H9 (cell line): ENCODE measurements at regions not wholly inside any gene's neighbourhood (a gene's known extent, or its start where the extent isn't known, plus 50 kb on each side); places are given as distances from the start of the nearest gene placed in this dataset.

ENCODE experiments used
- DNase-seq: peaks from one replicate; pipeline ENCODE4 v3.0.0-alpha.2; 2017
- H2AFZ ChIP-seq: one replicate; pipeline ENCODE4 v1.6.1; 2013; ENCODE audit warnings: mild to moderate bottlenecking, low read length, control low read depth, moderate library complexity
- H2AK5ac ChIP-seq: 2 replicates; pipeline ENCODE4 v1.6.1; 2013; ENCODE audit warnings: low read length, control low read depth, mixed read lengths; ENCODE audit not compliant: insufficient read length
- H2BK120ac ChIP-seq: one replicate; pipeline ENCODE4 v1.6.1; 2013; ENCODE audit warnings: low read depth, mild to moderate bottlenecking, low read length, control low read depth, inconsistent platforms; ENCODE audit not compliant: poor library complexity, severe bottlenecking
- H2BK12ac ChIP-seq: 2 replicates; pipeline ENCODE4 v1.6.1; 2013; ENCODE audit warnings: low read length, control low read depth, mixed read lengths, low read depth; ENCODE audit not compliant: insufficient read length
- H2BK15ac ChIP-seq: 2 replicates; pipeline ENCODE4 v1.6.1; 2013; ENCODE audit warnings: low read depth, low read length, control low read depth
- H2BK20ac ChIP-seq: one replicate; pipeline ENCODE4 v1.6.1; 2013; ENCODE audit warnings: low read depth, mild to moderate bottlenecking, low read length, control low read depth, inconsistent platforms; ENCODE audit not compliant: poor library complexity, severe bottlenecking
- H2BK5ac ChIP-seq: 2 replicates; pipeline ENCODE4 v1.6.1; 2013; ENCODE audit warnings: low read length, control low read depth, mixed read lengths; ENCODE audit not compliant: insufficient read length
- H3K14ac ChIP-seq: 2 replicates; pipeline ENCODE4 v1.6.1; 2013; ENCODE audit warnings: low read length, control low read depth; ENCODE audit not compliant: insufficient read depth
- H3K18ac ChIP-seq: 2 replicates; pipeline ENCODE4 v1.6.1; 2013; ENCODE audit warnings: low read depth, mild to moderate bottlenecking, mixed read lengths, low read length, control low read depth; ENCODE audit not compliant: insufficient read length
- H3K23ac ChIP-seq: 2 replicates; pipeline ENCODE4 v1.6.1; 2013; ENCODE audit warnings: low read length, control low read depth, mixed read lengths, low read depth; ENCODE audit not compliant: insufficient read length
- H3K23me2 ChIP-seq: 2 replicates; pipeline ENCODE4 v1.6.1; 2013; ENCODE audit warnings: low read depth, mild to moderate bottlenecking, mixed read lengths, low read length, control low read depth; ENCODE audit not compliant: insufficient read length, poor library complexity, severe bottlenecking
- H3K27ac ChIP-seq: 2 replicates; pipeline ENCODE4 v1.5.1; 2013; ENCODE audit warnings: low read length, control low read depth, mixed read lengths, low read depth; ENCODE audit not compliant: insufficient read length
- H3K27me3 ChIP-seq: 2 replicates; pipeline ENCODE4 v1.6.1; 2013; ENCODE audit warnings: low read length, control low read depth, inconsistent platforms; ENCODE audit not compliant: insufficient read depth
- H3K4ac ChIP-seq: 2 replicates; pipeline ENCODE4 v1.6.1; 2013; ENCODE audit warnings: low read depth, mild to moderate bottlenecking, control low read depth, inconsistent platforms, low read length, moderate library complexity
- H3K4me1 ChIP-seq: 2 replicates; pipeline ENCODE4 v1.6.1; 2013; ENCODE audit warnings: low read length, control low read depth, inconsistent platforms; ENCODE audit not compliant: insufficient read depth
- H3K4me2 ChIP-seq: 2 replicates; pipeline ENCODE4 v1.6.1; 2013; ENCODE audit warnings: low read length, control low read depth, mixed read lengths; ENCODE audit not compliant: insufficient read length, insufficient read depth
- H3K56ac ChIP-seq: 2 replicates; pipeline ENCODE4 v1.6.1; 2013; ENCODE audit warnings: low read depth, mild to moderate bottlenecking, mixed read lengths, low read length, control low read depth; ENCODE audit not compliant: insufficient read length
- H3K79me1 ChIP-seq: 2 replicates; pipeline ENCODE4 v1.6.1; 2013; ENCODE audit warnings: low read depth, mild to moderate bottlenecking, moderate library complexity, low read length, control low read depth, inconsistent platforms; ENCODE audit not compliant: insufficient read depth, poor library complexity, severe bottlenecking
- H3K79me2 ChIP-seq: 2 replicates; pipeline ENCODE4 v1.6.1; 2013; ENCODE audit warnings: low read length, control low read depth, inconsistent platforms; ENCODE audit not compliant: insufficient read depth
- H3K9ac ChIP-seq: 2 replicates; pipeline ENCODE4 v1.6.1; 2013; ENCODE audit warnings: low read length, control low read depth, mixed read lengths; ENCODE audit not compliant: insufficient read length; ENCODE audit errors: extremely low read depth
- H3K9me3 ChIP-seq: one replicate; pipeline ENCODE4 v1.6.1; 2013; ENCODE audit warnings: low read depth, low read length, inconsistent platforms; ENCODE audit not compliant: control insufficient read depth
- H3T11ph ChIP-seq: one replicate; pipeline ENCODE4 v1.6.1; 2013; ENCODE audit warnings: mild to moderate bottlenecking, low read length, control low read depth, inconsistent platforms
- H4K20me1 ChIP-seq: one replicate; pipeline ENCODE4 v1.6.1; 2013; ENCODE audit not compliant: control insufficient read depth, insufficient read length, insufficient read depth
- H4K5ac ChIP-seq: 2 replicates; pipeline ENCODE4 v1.6.1; 2013; ENCODE audit warnings: low read depth, mild to moderate bottlenecking, mixed read lengths, low read length, control low read depth; ENCODE audit not compliant: insufficient read length
- H4K8ac ChIP-seq: replicated peaks from 2 replicates; pipeline ENCODE4 v1.6.1; 2013; ENCODE audit warnings: low read length, control low read depth, mixed read lengths, low read depth; ENCODE audit not compliant: insufficient read length
- H4K91ac ChIP-seq: 2 replicates; pipeline ENCODE4 v1.6.1; 2013; ENCODE audit warnings: low read depth, mild to moderate bottlenecking, moderate library complexity, mixed read lengths, low read length, control low read depth; ENCODE audit not compliant: insufficient read length
- H3K27ac Mint-ChIP-seq, 3 experiments: 2 replicates in 2 of 3; 3 replicates in 1 of 3; pipeline ENCODE4 v1.8.0; 2020 to 2021; ENCODE audit warnings: mixed read lengths in 3 of 3, mild to moderate bottlenecking in 1 of 3, moderate library complexity in 1 of 3
- H3K27me3 Mint-ChIP-seq: 2 replicates; pipeline ENCODE4 v1.8.0; 2021; ENCODE audit warnings: low read depth, mild to moderate bottlenecking, moderate library complexity, mixed read lengths
- H3K36me3 Mint-ChIP-seq, 3 experiments: 2 replicates in 2 of 3; 3 replicates in 1 of 3; pipeline ENCODE4 v1.8.0; 2020 to 2021; ENCODE audit warnings: low read depth in 3 of 3, mixed read lengths in 3 of 3; ENCODE audit not compliant: insufficient read depth in 1 of 3
- H3K4me1 Mint-ChIP-seq, 2 experiments: 2 replicates each; pipeline ENCODE4 v1.8.0; 2020; ENCODE audit warnings: mixed read lengths in 2 of 2
- H3K4me3 Mint-ChIP-seq, 2 experiments: 2 replicates in 1 of 2; 3 replicates in 1 of 2; pipeline ENCODE4 v1.8.0; 2020 to 2021; ENCODE audit warnings: mild to moderate bottlenecking in 2 of 2, mixed read lengths in 2 of 2, moderate library complexity in 1 of 2
- H3K9me3 Mint-ChIP-seq, 2 experiments: 2 replicates in 1 of 2; 3 replicates in 1 of 2; pipeline ENCODE4 v1.8.0; 2020; ENCODE audit warnings: mild to moderate bottlenecking in 2 of 2, mixed read lengths in 2 of 2, moderate library complexity in 1 of 2
- CTCF ChIP-seq: fragments of 200-600 bp; sonication (generic); conservative IDR thresholded peaks from 3 replicates; pipeline ENCODE4 v1.8.0; 2021; ENCODE audit warnings: antibody characterized with exemption, mild to moderate bottlenecking
- WGBS: extraction: QIAGEN DNeasy Blood & Tissue Kit; methylation state at CpG from one replicate; pipeline ENCODE4 v1.1.7; 2013; ENCODE audit warnings: missing lambda C conversion rate, low lambda C conversion rate, mixed read lengths; ENCODE audit not compliant: insufficient read length; ENCODE audit errors: extremely low coverage; 5-methylcytosine and 5-hydroxymethylcytosine counted together

DNA sequence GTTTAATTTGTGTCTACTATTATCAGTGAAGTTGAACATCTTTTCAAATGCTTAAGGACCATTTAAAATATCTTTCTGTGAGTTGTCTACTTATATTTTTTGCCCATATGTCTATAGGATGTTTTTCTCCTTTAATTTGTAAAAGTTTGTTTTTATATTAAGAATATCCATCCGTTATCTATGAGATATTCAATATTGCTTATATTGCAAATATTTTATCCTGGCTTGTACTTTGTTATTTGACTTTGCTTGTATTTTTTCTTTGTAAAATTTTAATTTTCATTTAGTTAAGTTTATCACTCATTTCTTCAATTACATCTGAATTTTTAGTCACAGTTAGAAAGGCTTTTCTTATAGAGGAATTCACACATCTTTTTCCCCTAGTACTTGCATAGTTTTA lies 117.0 kb upstream of the MLIP start:
- Histone ChIP-seq H3K14ac (no peak overlapping the region), H3T11ph (no peak overlapping the region), H3K27me3 (no peaks in the 10 kb centered on the region), H2BK12ac (no peak overlapping the region), H4K8ac (no peak overlapping the region), H3K27ac (no peak overlapping the region), H3K4ac (no peak overlapping the region), H3K4me2 (no peak overlapping the region), H3K9ac (no peak overlapping the region), H2AFZ (no peak overlapping the region), H3K79me2 (no peaks in the 10 kb centered on the region), H3K23me2 (no peaks in the 10 kb centered on the region), H4K5ac (no peak overlapping the region), H2AK5ac (no peak overlapping the region), H3K79me1 (no peaks in the 10 kb centered on the region), H2BK15ac (no peak overlapping the region), H3K56ac (no peak overlapping the region), H2BK20ac (no peak overlapping the region), H4K91ac (no peak overlapping the region), H4K20me1 (no peaks in the 10 kb centered on the region), H3K18ac (no peak overlapping the region), H3K4me1 (no peaks in the 10 kb centered on the region), H2BK5ac (no peak overlapping the region), H3K9me3 (no peaks in the 10 kb centered on the region), H3K23ac (no peak overlapping the region), H2BK120ac (no peak overlapping the region)
- DNase-seq: no peak
- WGBS: no CpG with 5 or more reads among the region's 1 CpG
- TF ChIP-seq CTCF: no peak
- no peak overlapping the region for H3K27ac Mint-ChIP-seq
- no peaks in the 10 kb centered on the region for H3K27me3 Mint-ChIP-seq
- no peaks in the 10 kb centered on the region for H3K36me3 Mint-ChIP-seq
- peaks cover 10 to 12% of the 10 kb centered on the region in 2 experiments for H3K4me1 Mint-ChIP-seq
- H3K9me3 Mint-ChIP-seq: no peaks in the 10 kb centered on the region
- H3K4me3 Mint-ChIP-seq: no peak overlapping the region
